ENCODE measurements at regions not wholly inside any gene's neighbourhood (a gene's known extent, or its start where the extent isn't known, plus 50 kb on each side); places are given as distances from the start of the nearest gene placed in this dataset.

GRCh38 chr20:24812373-24812772 is 136.7 kb upstream of the CST7 start:
- no CpG with 5 or more reads among the region's 6 CpGs for WGBS, 2 donors (ENCODE audit: extremely low coverage in 2 of 2, insufficient read length in 2 of 2, insufficient replicate concordance in 1 of 2)
- Histone ChIP-seq H4K91ac (ENCODE audit: low read depth, low read length, poor library complexity) (no peak overlapping the region), H2BK12ac (ENCODE audit: low read length) (no peak overlapping the region), H3K9ac (ENCODE audit: low read depth, low read length, poor library complexity) (no peak overlapping the region), H2BK120ac (ENCODE audit: low read depth, low read length) (no peak overlapping the region), H3K27me3 (ENCODE audit: control insufficient read depth in 3 of 3, insufficient read depth in 3 of 3, low read depth in 1 of 3, low read length in 3 of 3) (peaks cover 0 to 3% (median 0%) of the 10 kb centered on the region in 3 experiments), H2AK5ac (ENCODE audit: low read depth, low read length) (no peak overlapping the region), H4K8ac (ENCODE audit: low read depth, low read length) (no peak overlapping the region), H3K4me2 (ENCODE audit: insufficient read depth, low read length, poor library complexity, severe bottlenecking) (no peak overlapping the region), H3K36me3 (replicated peaks in 1 of 2; ENCODE audit: control insufficient read depth in 2 of 2, insufficient read depth in 2 of 2, low read length in 2 of 2) (no peaks in the 10 kb centered on the region), H3K18ac (ENCODE audit: low read length) (no peak overlapping the region), H3K27ac (replicated peaks; ENCODE audit: low read length) (no peak overlapping the region), H3K23ac (ENCODE audit: low read depth, low read length, poor library complexity) (no peak overlapping the region), H2BK5ac (ENCODE audit: low read length) (no peak overlapping the region), H3K4me3 (ENCODE audit: low read length in 2 of 2) (no peak overlapping the region), H3K9me3 (replicated peaks in 1 of 2; ENCODE audit: control insufficient read depth in 2 of 2, insufficient read depth in 1 of 2, low read depth in 1 of 2, low read length in 2 of 2) (peaks cover 0 to 4% of the 10 kb centered on the region in 2 donors), H3K4me1 (ENCODE audit: control insufficient read depth in 2 of 2, insufficient read depth in 1 of 2, low read depth in 1 of 2, low read length in 2 of 2) (no peaks in the 10 kb centered on the region), H3K14ac (ENCODE audit: low read length) (no peak overlapping the region), H3K79me1 (ENCODE audit: low read depth, low read length) (no peaks in the 10 kb centered on the region), H2AFZ (ENCODE audit: low read length) (no peak overlapping the region), H2BK15ac (ENCODE audit: low read length) (no peak overlapping the region), H3K4ac (ENCODE audit: low read length) (no peak overlapping the region)
- no peak for DNase-seq (ENCODE audit: low spot score)

DNA sequence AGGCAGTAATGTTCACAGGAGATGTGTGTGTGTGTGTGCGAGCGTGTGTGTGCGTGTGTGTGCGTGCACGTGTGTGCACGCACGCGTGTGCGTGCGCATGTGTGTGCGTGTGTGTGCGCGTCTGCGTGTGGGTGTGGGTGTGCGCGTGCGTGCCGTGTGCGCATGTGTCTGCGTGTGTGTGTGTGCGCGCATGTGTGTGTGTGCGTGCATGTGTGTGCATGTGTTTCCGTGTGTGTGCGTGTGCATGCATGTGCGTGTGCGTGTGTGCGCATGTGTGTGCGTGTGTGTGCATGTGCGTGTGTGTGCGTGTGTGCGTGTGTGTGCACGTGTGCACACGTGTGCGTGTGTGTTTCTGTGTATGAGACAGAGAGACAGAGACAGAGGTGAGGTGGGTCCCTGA is 136.0 kb upstream of the CST7 start:
- no peak overlapping the region for H2AK5ac ChIP-seq (ENCODE audit: low read depth, low read length)
- DNase-seq (ENCODE audit: low spot score): no peak

DNA sequence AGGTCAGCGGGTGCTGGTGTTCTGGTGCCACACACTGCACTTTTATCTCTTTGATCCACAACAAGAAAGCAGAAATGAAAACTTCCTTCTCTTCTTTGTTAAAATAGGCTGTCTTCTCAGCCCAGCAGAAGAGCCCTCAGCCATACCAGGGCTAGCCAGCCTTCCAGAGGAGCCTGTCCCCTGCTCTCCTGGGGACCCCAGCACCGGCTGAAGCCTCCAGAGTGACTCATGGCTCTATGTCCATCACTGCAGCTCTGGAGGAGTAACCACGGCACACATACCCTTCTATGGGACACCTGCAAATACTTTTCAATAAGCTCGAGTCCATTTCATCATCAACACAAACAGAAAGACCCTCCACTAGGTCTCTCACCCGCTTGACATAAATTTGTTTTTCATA is 135.6 kb upstream of the CST7 start:
- H2AK5ac ChIP-seq (ENCODE audit: low read depth, low read length): no peak overlapping the region
- no peaks in the 10 kb centered on the region for H3K79me1 ChIP-seq (ENCODE audit: low read depth, low read length)
- H3K27me3 ChIP-seq (ENCODE audit: control insufficient read depth in 3 of 3, insufficient read depth in 3 of 3, low read depth in 1 of 3, low read length in 3 of 3): peaks cover 0 to 3% (median 0%) of the 10 kb centered on the region in 3 experiments
- no peak for DNase-seq (ENCODE audit: low spot score)
- no peak overlapping the region for H4K91ac ChIP-seq (ENCODE audit: low read depth, low read length, poor library complexity)
- no peaks in the 10 kb centered on the region for H3K4me1 ChIP-seq (ENCODE audit: control insufficient read depth in 2 of 2, insufficient read depth in 1 of 2, low read depth in 1 of 2, low read length in 2 of 2)
- no peak overlapping the region for H2BK5ac ChIP-seq (ENCODE audit: low read length)
- H3K27ac ChIP-seq (replicated peaks; ENCODE audit: low read length): no peak overlapping the region
- no peak overlapping the region for H3K4me2 ChIP-seq (ENCODE audit: insufficient read depth, low read length, poor library complexity, severe bottlenecking)
- no peak overlapping the region for H3K9ac ChIP-seq (ENCODE audit: low read depth, low read length, poor library complexity)
- H2BK12ac ChIP-seq (ENCODE audit: low read length): no peak overlapping the region
- H3K9me3 ChIP-seq (replicated peaks in 1 of 2; ENCODE audit: control insufficient read depth in 2 of 2, insufficient read depth in 1 of 2, low read depth in 1 of 2, low read length in 2 of 2): peaks cover 0 to 3% of the 10 kb centered on the region in 2 donors
- no peaks in the 10 kb centered on the region for H3K36me3 ChIP-seq (replicated peaks in 1 of 2; ENCODE audit: control insufficient read depth in 2 of 2, insufficient read depth in 2 of 2, low read length in 2 of 2)
- WGBS, 2 donors (ENCODE audit: extremely low coverage in 2 of 2, insufficient read length in 2 of 2, insufficient replicate concordance in 1 of 2): no CpG with 5 or more reads among the region's 5 CpGs
- no peak overlapping the region for H4K8ac ChIP-seq (ENCODE audit: low read depth, low read length)
- H3K18ac ChIP-seq (ENCODE audit: low read length): no peak overlapping the region
- no peak overlapping the region for H3K4me3 ChIP-seq (ENCODE audit: low read length in 2 of 2)
- no peak overlapping the region for H3K14ac ChIP-seq (ENCODE audit: low read length)
- no peak overlapping the region for H3K4ac ChIP-seq (ENCODE audit: low read length)
- no peak overlapping the region for H3K23ac ChIP-seq (ENCODE audit: low read depth, low read length, poor library complexity)
- H2BK15ac ChIP-seq (ENCODE audit: low read length): no peak overlapping the region
- H2BK120ac ChIP-seq (ENCODE audit: low read depth, low read length): no peak overlapping the region
- H2AFZ ChIP-seq (ENCODE audit: low read length): no peak overlapping the region

More for the DNA sequence above, 136.0 kb upstream of the CST7 start:
- Histone ChIP-seq H3K4ac (ENCODE audit: low read length) (peak overlapping the region; percentile 95), H3K4me1 (ENCODE audit: control insufficient read depth in 2 of 2, insufficient read depth in 1 of 2, low read depth in 1 of 2, low read length in 2 of 2) (no peaks in the 10 kb centered on the region), H3K27ac (replicated peaks; ENCODE audit: low read length) (no peak overlapping the region), H4K91ac (ENCODE audit: low read depth, low read length, poor library complexity) (no peak overlapping the region), H2BK12ac (ENCODE audit: low read length) (peak overlapping the region; percentile 35), H3K27me3 (ENCODE audit: control insufficient read depth in 3 of 3, insufficient read depth in 3 of 3, low read depth in 1 of 3, low read length in 3 of 3) (peaks cover 0 to 3% (median 0%) of the 10 kb centered on the region in 3 experiments), H2BK5ac (ENCODE audit: low read length) (no peak overlapping the region), H3K23ac (ENCODE audit: low read depth, low read length, poor library complexity) (peak overlapping the region; percentile 89), H3K9me3 (replicated peaks in 1 of 2; ENCODE audit: control insufficient read depth in 2 of 2, insufficient read depth in 1 of 2, low read depth in 1 of 2, low read length in 2 of 2) (peaks cover 0 to 4% of the 10 kb centered on the region in 2 donors), H4K8ac (ENCODE audit: low read depth, low read length) (peak overlapping the region; percentile 21), H3K36me3 (replicated peaks in 1 of 2; ENCODE audit: control insufficient read depth in 2 of 2, insufficient read depth in 2 of 2, low read length in 2 of 2) (no peaks in the 10 kb centered on the region), H2AFZ (ENCODE audit: low read length) (no peak overlapping the region), H3K79me1 (ENCODE audit: low read depth, low read length) (no peaks in the 10 kb centered on the region), H3K4me3 (ENCODE audit: low read length in 2 of 2) (peak overlapping the region in 1 of 2 donors; percentile 72), H2BK120ac (ENCODE audit: low read depth, low read length) (no peak overlapping the region), H3K9ac (ENCODE audit: low read depth, low read length, poor library complexity) (peak overlapping the region; percentile 65), H3K4me2 (ENCODE audit: insufficient read depth, low read length, poor library complexity, severe bottlenecking) (no peak overlapping the region), H2BK15ac (ENCODE audit: low read length) (no peak overlapping the region), H3K14ac (ENCODE audit: low read length) (peak overlapping the region; percentile 94), H3K18ac (ENCODE audit: low read length) (peak overlapping the region; percentile 39)
- WGBS, 2 donors (ENCODE audit: extremely low coverage in 2 of 2, insufficient read length in 2 of 2, insufficient replicate concordance in 1 of 2): no CpG with 5 or more reads among the region's 35 CpGs

GRCh38 chr20:24813936-24814335 is 135.1 kb upstream of the CST7 start:
- Histone ChIP-seq H2AK5ac (ENCODE audit: low read depth, low read length) (no peak overlapping the region), H3K27ac (replicated peaks; ENCODE audit: low read length) (no peak overlapping the region), H3K4ac (ENCODE audit: low read length) (no peak overlapping the region), H3K4me1 (ENCODE audit: control insufficient read depth in 2 of 2, insufficient read depth in 1 of 2, low read depth in 1 of 2, low read length in 2 of 2) (no peaks in the 10 kb centered on the region), H3K36me3 (replicated peaks in 1 of 2; ENCODE audit: control insufficient read depth in 2 of 2, insufficient read depth in 2 of 2, low read length in 2 of 2) (no peaks in the 10 kb centered on the region), H3K4me3 (ENCODE audit: low read length in 2 of 2) (no peak overlapping the region), H3K4me2 (ENCODE audit: insufficient read depth, low read length, poor library complexity, severe bottlenecking) (no peak overlapping the region), H4K91ac (ENCODE audit: low read depth, low read length, poor library complexity) (no peak overlapping the region), H3K79me1 (ENCODE audit: low read depth, low read length) (no peaks in the 10 kb centered on the region), H2BK5ac (ENCODE audit: low read length) (no peak overlapping the region), H3K9me3 (replicated peaks in 1 of 2; ENCODE audit: control insufficient read depth in 2 of 2, insufficient read depth in 1 of 2, low read depth in 1 of 2, low read length in 2 of 2) (peaks cover 0 to 3% of the 10 kb centered on the region in 2 donors), H2AFZ (ENCODE audit: low read length) (no peak overlapping the region), H2BK15ac (ENCODE audit: low read length) (no peak overlapping the region), H4K8ac (ENCODE audit: low read depth, low read length) (no peak overlapping the region), H3K18ac (ENCODE audit: low read length) (no peak overlapping the region), H3K14ac (ENCODE audit: low read length) (no peak overlapping the region), H3K27me3 (ENCODE audit: control insufficient read depth in 3 of 3, insufficient read depth in 3 of 3, low read depth in 1 of 3, low read length in 3 of 3) (peaks cover 0 to 3% (median 0%) of the 10 kb centered on the region in 3 experiments), H3K23ac (ENCODE audit: low read depth, low read length, poor library complexity) (no peak overlapping the region), H2BK12ac (ENCODE audit: low read length) (no peak overlapping the region), H2BK120ac (ENCODE audit: low read depth, low read length) (no peak overlapping the region), H3K9ac (ENCODE audit: low read depth, low read length, poor library complexity) (no peak overlapping the region)
- no CpG with 5 or more reads among the region's 6 CpGs for WGBS, 2 donors (ENCODE audit: extremely low coverage in 2 of 2, insufficient read length in 2 of 2, insufficient replicate concordance in 1 of 2)
- no peak for DNase-seq (ENCODE audit: low spot score)
